Esophagus squamous epithelium (tissue), 4 donors: ENCODE measurements at regions not wholly inside any gene's neighbourhood (a gene's known extent, or its start where the extent isn't known, plus 50 kb on each side); places are given as distances from the start of the nearest gene placed in this dataset.

Experiments used
- CTCF ChIP-seq, 6 experiments: fragments of 450-650 bp in 4 of 6; fragments of 200-600 bp in 2 of 6; sonication (generic) in 2 of 6; IDR thresholded peaks; one replicate each; pipeline ENCODE4 v1.5.1; 2016 to 2019; ENCODE audit warnings: antibody characterized with exemption in 6 of 6, mild to moderate bottlenecking in 4 of 6, moderate library complexity in 4 of 6
- POLR2A ChIP-seq, 4 donors: fragments of 450-650 bp; IDR thresholded peaks; one replicate each; pipeline ENCODE4 v1.6.1; 2017; ENCODE audit warnings: antibody characterized with exemption in 4 of 4, mild to moderate bottlenecking in 4 of 4, moderate library complexity in 3 of 4

GRCh38 chr11:37483761-37484160, 885.7 kb upstream of the RAG2 start:
- TF ChIP-seq POLR2A (IDR thresholded peaks at IDR 0.05): no peak
- TF ChIP-seq CTCF (IDR thresholded peaks at IDR 0.05): no peak
